PFSK-1 (cell line): ENCODE measurements at regions not wholly inside any gene's neighbourhood (a gene's known extent, or its start where the extent isn't known, plus 50 kb on each side); places are given as distances from the start of the nearest gene placed in this dataset.

Experiments
- FOXP2 ChIP-seq: optimal IDR thresholded peaks from 2 replicates; pipeline ENCODE3; 2011; ENCODE audit warnings: borderline replicate concordance, control low read depth, inconsistent platforms; ENCODE audit not compliant: insufficient read depth; ENCODE audit errors: extremely low read length, extremely low read depth
- POLR2AphosphoS5 ChIP-seq: IDR thresholded peaks from 2 replicates; pipeline ENCODE4 v1.6.1; 2012; ENCODE audit warnings: low read depth, mild to moderate bottlenecking, control low read depth, low read length, moderate library complexity
- SIN3A ChIP-seq: IDR thresholded peaks from 2 replicates; pipeline ENCODE4 v1.6.1; 2012; ENCODE audit warnings: mild to moderate bottlenecking, low read length, moderate library complexity, borderline replicate concordance; ENCODE audit not compliant: insufficient read depth
- TAF1 ChIP-seq: IDR thresholded peaks from 2 replicates; pipeline ENCODE4 v1.6.1; 2012; ENCODE audit warnings: low read length, control low read depth, borderline replicate concordance; ENCODE audit not compliant: insufficient read depth
- TF ChIP-seq, protein P1 (sequence below), 2 experiments: IDR thresholded peaks; 2 replicates each; pipeline versions ENCODE4 v1.6.1 to v1.8.0; 2011 to 2012; ENCODE audit warnings: low read depth in 2 of 2, low read length in 2 of 2, control low read depth in 1 of 2, inconsistent platforms in 1 of 2, mild to moderate bottlenecking in 1 of 2, moderate library complexity in 1 of 2; ENCODE audit not compliant: insufficient read depth in 1 of 2

DNA sequence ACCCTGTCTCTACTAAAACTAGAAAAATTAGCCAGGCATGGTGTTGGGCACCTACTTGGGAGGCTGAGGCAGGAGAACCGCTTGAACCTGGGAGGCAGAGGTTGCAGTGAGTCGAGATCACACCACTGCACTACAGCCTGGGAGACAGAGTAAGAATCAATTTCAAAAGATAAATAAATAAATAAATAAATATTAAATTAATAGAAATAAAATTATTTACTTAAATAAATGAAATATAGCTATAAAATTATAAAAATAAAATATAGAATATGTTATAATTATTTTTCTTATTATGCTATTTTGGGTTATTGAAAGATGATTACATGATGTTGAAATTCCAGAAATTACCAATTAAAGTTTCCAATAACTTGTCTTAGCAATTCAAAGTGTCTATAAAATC is 1029.8 kb upstream of the AGA start:
- TF ChIP-seq TAF1 = no peak
- no peak for TF ChIP-seq SIN3A
- TF ChIP-seq FOXP2 = no peak
- TF ChIP-seq POLR2AphosphoS5 = no peak
- TF ChIP-seq, protein P1, sequence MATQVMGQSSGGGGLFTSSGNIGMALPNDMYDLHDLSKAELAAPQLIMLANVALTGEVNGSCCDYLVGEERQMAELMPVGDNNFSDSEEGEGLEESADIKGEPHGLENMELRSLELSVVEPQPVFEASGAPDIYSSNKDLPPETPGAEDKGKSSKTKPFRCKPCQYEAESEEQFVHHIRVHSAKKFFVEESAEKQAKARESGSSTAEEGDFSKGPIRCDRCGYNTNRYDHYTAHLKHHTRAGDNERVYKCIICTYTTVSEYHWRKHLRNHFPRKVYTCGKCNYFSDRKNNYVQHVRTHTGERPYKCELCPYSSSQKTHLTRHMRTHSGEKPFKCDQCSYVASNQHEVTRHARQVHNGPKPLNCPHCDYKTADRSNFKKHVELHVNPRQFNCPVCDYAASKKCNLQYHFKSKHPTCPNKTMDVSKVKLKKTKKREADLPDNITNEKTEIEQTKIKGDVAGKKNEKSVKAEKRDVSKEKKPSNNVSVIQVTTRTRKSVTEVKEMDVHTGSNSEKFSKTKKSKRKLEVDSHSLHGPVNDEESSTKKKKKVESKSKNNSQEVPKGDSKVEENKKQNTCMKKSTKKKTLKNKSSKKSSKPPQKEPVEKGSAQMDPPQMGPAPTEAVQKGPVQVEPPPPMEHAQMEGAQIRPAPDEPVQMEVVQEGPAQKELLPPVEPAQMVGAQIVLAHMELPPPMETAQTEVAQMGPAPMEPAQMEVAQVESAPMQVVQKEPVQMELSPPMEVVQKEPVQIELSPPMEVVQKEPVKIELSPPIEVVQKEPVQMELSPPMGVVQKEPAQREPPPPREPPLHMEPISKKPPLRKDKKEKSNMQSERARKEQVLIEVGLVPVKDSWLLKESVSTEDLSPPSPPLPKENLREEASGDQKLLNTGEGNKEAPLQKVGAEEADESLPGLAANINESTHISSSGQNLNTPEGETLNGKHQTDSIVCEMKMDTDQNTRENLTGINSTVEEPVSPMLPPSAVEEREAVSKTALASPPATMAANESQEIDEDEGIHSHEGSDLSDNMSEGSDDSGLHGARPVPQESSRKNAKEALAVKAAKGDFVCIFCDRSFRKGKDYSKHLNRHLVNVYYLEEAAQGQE (IDR thresholded peaks at IDR 0.05; ENCODE audit: insufficient read depth in 1 of 2, low read depth in 2 of 2, low read length in 2 of 2) = no peak

DNA sequence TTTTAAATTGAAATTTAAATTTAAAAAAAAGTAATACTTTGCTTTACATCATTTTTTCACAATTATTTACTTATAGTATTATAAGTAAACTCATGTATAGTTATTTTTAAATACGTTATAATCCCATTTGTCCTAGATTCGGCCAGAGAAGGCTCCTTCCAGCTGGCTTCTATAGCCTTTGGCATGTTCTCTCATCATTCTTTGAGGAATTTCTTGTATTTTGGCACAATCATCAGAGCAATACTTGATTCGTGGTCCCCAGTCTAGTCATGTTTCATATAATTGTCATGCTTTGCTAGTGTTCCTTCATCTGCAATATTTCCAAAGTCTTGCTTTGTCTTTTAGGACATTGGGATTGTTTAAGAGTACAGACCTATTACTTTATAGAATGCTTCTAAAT is 1037.9 kb upstream of the AGA start:
- TF ChIP-seq POLR2AphosphoS5 (no peak), FOXP2 (no peak), SIN3A (no peak), TAF1 (no peak)
- TF ChIP-seq, protein P1 (IDR thresholded peaks at IDR 0.05; ENCODE audit: insufficient read depth in 1 of 2, low read depth in 2 of 2, low read length in 2 of 2) = no peak

DNA sequence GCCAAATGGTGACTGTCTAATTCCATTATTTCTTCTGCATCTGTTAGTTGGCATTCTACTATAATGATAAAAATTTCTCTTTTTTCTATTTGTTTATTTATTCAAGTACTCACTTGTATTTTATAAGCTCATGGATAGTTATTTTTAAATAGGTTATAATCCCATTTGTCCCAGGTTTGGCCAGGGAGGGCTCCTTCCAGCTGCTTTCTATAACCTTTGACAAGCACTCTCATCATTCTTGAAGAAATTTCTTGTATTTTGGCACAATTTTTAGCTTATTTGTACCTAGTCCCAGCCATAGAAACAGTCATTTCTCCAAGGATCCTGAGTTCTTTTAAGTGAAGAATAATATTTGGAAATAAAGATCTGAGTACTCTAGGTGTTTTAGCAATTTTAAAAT is 1038.6 kb upstream of the AGA start:
- TF ChIP-seq SIN3A (no peak), TAF1 (no peak), FOXP2 (no peak), POLR2AphosphoS5 (no peak)
- TF ChIP-seq, protein P1 (IDR thresholded peaks at IDR 0.05; ENCODE audit: insufficient read depth in 1 of 2, low read depth in 2 of 2, low read length in 2 of 2) = no peak

DNA sequence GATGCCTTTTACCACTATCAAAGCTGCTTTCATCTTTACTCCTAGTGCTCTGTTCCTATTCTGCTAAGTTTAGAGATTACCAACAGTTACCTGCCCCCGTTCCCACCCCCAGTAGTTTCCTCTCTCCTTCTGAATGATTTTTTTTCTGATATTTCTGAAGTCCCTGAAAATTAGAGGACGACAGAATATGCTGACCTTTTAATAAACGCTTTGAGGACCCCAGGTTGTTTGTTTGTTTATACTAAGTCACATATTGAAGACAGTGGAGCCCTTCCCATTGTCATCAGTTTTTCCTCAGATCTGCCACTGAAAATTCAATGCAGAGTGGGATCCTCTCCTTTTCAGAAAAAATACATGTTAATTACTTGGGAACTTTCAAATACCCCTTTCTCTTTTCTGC is 1039.3 kb upstream of the AGA start:
- TF ChIP-seq FOXP2 (no peak), SIN3A (no peak), TAF1 (no peak), POLR2AphosphoS5 (no peak)
- TF ChIP-seq, protein P1 (IDR thresholded peaks at IDR 0.05; ENCODE audit: insufficient read depth in 1 of 2, low read depth in 2 of 2, low read length in 2 of 2) = no peak

DNA sequence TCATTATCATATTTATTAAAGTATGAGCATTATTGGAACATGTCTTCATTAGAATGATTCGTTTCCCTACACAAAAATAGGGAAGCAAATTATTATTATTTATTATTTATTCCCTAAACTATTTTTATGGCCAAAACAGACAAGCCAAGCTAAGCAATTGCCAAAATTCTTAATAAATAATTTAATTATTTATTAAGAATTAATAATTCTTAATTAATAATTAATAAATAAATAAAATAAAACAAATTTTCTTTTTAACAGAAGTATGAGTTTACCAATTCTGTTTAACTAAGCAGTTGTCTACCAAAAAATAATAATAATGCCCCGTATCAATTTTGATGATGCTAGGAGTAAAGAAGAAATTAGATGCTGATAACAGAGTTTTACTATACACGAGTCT is 1080.8 kb upstream of the AGA start:
- TF ChIP-seq, protein P1 (IDR thresholded peaks at IDR 0.05; ENCODE audit: insufficient read depth in 1 of 2, low read depth in 2 of 2, low read length in 2 of 2) = no peak
- no peak for TF ChIP-seq SIN3A
- TF ChIP-seq TAF1 = no peak
- TF ChIP-seq FOXP2 = no peak
- no peak for TF ChIP-seq POLR2AphosphoS5
